ENCODE measurements at regions not wholly inside any gene's neighbourhood (a gene's known extent, or its start where the extent isn't known, plus 50 kb on each side); places are given as distances from the start of the nearest gene placed in this dataset.
"Not testable (repeated sequence)": the region's sequence is repeated elsewhere in the genome, so short reads cannot be mapped to it uniquely, and the experiment has no call there.

DNA sequence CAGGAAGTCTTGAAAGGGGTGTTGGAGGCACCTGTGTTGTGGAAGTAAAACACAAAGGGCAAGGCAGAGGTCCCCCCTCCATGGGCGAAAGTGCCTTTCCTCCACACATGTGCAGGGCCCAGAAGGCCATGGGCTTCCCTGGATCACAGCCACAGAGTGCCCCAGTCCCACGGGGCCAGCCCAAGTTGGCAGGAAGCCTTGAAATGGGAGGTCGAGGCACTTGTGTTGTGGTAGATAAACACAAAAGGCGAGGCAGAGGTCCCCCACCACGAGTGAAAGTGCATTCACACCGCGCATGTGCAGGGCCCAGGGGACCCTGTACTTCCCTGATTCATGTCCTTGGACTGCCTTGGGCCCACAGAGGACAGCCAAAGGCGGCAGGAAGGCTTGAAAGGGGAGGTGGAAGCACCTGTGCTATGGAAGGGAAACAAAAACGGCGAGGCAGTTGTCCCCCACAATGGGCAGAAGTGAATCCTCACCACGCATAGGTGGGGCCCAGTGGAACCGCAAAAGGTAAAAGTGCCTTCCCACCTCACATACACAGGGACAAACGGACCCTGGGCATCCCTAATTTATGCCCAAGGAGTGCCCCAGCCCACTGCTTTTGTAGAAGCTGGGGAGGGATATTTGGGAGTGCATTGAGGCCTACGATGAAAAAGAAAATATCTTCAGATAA lies 585.4 kb downstream of the ALG10 start:
- DNase-seq: no peak

DNA sequence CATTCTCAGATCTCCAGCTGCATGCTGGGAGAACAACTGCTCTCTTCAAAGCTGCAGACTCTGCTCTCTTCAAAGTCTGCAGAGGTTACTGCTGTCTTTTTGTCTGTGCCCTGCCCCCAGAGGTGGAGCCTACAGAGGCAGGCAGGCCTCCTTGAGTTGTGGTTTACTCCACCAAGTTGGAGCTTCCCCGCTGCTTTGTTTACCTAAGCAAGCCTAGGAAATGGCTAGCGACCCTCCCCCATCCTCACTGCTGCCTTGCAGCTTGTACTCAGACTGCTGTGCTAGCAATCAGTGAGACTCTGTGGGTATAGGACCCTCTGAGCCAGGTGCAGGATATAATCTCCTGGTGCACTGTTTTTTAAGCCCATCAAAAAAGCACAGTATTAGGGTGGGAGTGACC lies 591.7 kb downstream of the ALG10 start:
- not testable (repeated sequence) for DNase-seq

DNA sequence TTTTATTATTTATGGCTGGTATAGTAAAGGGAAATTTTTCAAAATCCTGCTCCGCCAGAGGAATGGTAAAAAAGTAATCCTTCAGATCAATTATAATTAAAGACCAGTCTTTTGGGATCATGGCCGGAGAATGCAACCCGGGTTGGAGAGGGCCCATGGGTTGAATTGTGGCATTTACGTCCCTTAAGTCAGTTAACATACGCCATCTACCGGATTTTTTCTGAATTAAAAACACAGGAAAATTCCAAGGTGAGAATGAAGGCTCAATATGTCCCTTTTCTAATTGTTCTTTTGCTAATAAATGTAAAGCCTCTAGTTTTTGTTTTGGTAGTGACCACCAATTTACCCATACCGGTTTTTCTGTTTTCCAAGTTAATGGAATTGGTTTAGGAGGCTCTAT lies 602.8 kb downstream of the ALG10 start:
- peak in 1 of 2 donors; percentile 12 for DNase-seq

DNA sequence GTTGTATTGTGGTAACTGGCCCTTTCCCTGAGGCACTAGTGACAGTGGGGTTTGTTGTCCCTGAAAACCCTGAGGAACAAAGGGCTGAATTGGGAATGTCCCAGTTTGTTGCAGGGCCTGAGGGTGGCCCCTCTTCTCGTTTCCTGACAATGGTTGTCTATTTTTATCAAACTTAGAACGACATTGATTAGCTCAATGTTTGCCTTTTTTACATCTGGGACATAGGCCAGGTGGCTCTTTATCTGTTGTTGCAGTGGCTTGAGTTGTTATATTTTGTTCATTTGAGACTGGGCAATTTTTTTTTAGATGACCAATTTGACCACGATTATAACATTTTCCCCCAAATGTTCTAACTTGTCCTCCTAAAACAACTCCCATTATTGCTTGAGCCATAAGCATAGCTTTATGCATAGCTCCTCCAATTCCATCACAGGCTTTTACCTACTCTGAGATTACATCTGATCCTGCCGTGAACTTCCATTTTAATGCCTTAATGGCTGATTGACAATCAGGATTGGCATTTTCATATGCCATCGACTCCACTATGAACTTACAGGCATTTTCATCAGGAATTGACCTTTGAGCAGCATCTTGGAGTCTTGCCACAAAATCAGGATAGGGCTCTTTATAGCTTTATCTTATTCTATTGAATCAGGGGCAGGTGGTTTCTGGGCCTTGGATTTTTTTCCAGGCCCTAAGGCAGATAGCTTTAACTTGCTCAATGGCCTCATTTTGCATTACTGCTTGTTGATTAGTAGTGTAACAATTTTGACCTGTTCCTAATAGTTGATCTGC lies 604.3 kb downstream of the ALG10 start:
- DNase-seq: no peak

Measured in bone marrow (tissue), 2 donors.